HG02759 (cell line): ENCODE measurements at regions not wholly inside any gene's neighbourhood (a gene's known extent, or its start where the extent isn't known, plus 50 kb on each side); places are given as distances from the start of the nearest gene placed in this dataset.
"Not testable (repeated sequence)": the region's sequence is repeated elsewhere in the genome, so short reads cannot be mapped to it uniquely, and the experiment has no call there.

Experiments
- ATAC-seq: cut with Tn5 transposase; IDR thresholded peaks from one replicate; pipeline ENCODE4 v1.9.1; 2021; ENCODE audit warnings: mild to moderate bottlenecking, moderate library complexity; ENCODE audit not compliant: unreplicated experiment

DNA sequence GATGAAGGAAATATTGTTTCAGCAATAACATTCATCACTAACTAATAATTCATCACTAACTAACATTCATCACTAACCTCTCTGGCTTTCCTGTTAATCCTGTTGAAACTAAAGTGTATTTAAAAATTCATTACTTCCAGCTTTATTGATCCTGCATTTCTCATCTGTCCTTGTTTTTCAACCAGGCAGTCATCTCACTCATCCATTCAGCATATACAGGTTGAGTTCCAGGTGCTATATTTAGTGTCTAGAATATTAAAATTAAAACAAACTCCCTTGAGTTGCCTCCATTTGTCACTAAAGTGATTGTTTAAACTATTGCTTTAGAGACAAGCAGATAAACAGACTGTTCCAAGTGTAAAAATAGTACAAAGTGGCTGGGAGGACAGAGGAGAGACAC is 58.1 kb downstream of the ATXN7L3B start:
- ATAC-seq: no peak

DNA sequence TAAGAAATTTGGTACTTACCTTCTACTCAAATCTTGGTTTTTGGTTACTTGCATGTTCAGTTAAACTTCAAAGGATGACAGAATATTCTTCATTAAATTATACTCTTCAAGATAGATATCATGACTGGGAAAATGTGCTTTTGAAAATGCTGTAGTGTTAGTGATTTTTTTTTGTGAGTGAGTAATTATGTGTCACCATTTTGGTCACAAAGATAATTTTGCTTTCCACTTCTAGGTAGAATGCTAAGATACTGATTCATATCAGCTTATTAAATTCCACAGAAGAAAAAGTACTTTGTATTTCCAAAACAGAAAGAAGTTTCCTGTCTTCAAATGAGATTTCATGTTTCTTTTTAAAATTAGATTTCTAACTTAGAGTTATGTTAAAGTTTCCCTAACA is 61.2 kb downstream of the ATXN7L3B start:
- ATAC-seq: no peak

DNA sequence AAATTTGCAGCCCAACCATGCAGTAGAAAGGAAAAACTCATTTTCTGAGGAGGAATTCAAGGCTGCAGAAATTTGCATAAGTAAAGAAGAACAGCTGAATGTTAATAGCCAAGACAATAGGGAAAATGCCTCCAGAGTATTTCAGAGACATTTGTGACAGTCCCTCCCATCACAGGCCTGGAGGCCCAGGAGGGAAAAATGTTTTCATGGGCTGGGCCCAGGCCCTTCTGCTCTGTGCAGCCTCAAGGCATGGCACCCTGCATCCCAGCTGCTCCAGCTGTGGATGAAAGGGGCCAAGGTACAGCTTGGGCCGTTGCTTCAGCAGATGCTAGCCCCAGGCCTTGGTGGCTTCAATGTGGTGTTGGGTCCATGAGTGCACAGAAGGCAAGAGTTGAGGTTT is 62.3 kb downstream of the ATXN7L3B start:
- ATAC-seq: no peak

DNA sequence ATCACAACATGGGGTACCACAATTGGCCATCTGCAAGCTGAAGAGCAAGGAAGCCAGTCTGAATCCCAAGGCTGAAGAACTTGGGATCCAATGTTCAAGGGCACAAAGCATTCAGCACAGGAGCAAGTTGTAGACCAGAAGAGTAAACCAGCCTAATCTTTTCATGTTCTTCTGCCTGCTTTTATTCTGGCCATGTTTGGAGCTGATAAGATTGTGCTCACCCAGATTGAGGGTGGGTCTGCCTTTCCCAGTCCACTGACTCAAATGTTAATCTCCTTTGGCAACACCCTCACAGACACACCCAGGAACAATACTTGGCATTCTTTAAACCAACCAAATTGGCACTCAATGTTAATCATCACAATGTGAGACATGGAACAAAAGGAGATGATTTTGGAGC is 63.2 kb downstream of the ATXN7L3B start:
- ATAC-seq: not testable (repeated sequence)

DNA sequence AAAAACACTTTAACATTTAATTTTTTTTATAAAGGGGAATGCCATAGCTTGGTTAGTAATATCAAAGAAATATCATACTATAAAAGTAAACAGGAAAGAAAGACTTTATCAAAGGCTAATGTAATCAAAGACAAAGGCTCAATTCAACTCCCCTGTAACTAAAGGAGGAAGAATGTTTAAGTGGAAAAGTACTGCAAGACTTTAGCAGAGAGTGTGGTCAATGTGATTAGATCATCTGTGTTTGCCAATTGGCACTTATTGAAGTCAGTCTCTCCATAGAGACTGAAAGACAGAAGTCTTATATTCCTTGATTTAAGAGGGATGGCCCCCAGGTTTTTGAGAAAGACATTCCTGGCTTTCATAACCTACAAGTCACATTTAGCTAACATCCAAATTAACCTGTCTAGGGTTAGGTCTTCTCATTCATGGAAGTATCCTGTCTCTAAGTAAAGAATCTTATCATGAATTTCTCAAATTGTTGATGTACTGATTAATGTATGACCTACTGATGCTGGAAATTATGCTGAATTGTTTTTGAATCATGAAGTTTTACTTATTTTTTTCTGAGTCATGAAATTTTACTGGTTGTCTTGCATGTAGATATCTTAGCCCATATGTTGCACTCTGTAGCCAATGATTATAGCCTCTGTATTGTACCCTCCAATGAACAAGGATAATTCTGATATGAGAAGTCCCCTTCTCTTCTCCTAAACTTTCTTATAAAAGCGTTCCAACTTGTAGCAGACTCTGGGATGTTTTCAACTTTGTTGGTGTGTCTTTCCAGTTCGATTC is 65.4 kb downstream of the ATXN7L3B start:
- ATAC-seq: no peak

DNA sequence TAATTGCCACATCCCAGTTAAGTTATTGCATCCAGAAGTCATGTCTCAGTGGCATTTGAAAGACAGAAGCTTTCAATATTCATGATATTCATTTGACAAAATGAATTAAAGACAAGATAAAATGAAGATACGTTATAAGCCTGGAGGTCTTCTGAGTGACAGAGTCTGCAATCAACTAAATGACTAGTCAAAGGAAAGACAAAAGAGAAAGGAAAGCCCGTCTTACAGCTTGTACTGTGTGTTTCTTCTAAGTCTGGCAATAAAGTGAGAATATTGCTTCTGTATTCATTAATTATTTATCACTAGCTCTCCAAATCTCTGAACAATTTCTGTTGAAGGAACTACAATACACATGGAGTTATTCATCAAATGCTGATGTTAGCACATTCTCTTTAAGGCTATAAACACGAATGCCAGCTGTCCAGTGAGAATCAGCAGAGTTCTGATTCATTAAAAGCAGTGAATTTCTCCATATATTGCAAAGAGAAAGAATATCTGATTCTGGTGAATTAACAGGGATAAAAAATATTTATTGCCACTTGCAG is 70.7 kb downstream of the ATXN7L3B start:
- ATAC-seq: no peak

DNA sequence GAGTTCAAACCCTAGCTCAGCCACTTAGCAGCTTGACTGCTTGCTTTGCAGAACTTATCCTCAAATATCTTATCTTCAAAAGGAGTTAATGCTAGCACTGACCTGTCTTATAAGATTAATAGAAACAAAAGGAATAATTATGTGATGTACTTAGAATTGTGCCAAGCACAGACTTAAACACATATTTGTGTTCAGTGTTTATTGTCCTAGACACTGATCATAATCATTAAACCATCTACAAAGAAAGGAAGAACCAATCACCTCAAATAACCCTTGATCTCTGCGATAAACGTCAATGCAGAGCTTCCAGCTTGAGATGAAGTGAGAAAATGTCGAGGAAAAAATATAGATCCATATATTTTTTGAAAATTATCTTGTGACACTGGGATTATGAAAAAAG is 73.1 kb downstream of the ATXN7L3B start:
- no peak for ATAC-seq

DNA sequence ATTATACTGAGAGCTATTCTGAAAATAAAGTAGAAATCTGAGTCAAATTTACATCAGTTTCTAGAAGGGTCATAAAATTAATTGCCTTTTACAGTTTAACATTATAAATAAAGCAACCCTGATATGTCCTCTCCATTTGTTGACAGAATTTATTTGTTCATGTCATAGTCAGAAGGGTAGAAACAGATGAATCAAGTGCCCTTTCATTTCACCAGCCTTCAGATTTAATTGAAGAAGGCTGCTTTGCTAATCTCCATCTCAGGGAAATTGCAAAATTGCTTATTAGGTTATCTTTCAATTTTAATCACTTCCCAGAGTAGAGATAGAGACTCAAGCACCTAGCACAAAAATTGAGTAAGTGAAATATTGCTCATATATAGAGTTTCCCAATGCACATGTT is 76.8 kb downstream of the ATXN7L3B start:
- no peak for ATAC-seq

DNA sequence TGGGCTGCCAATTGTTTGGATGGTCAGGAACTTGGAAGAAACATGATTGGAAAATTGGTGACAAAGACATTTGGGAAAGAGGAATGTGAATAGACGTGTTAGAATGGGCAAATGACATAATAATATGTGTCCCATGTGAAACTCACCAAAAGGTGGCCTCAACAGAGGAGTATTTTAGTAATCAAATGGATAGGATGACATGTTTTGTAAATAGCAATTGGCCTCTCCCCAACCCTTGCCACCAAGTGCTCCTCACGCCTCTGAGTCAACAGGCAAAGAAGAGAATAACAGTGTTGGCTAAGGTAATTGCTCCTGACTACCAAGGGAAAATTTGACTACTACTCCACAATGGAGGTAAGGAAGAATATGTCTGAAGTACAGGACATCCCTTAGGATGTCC is 81.4 kb downstream of the ATXN7L3B start:
- no peak for ATAC-seq

DNA sequence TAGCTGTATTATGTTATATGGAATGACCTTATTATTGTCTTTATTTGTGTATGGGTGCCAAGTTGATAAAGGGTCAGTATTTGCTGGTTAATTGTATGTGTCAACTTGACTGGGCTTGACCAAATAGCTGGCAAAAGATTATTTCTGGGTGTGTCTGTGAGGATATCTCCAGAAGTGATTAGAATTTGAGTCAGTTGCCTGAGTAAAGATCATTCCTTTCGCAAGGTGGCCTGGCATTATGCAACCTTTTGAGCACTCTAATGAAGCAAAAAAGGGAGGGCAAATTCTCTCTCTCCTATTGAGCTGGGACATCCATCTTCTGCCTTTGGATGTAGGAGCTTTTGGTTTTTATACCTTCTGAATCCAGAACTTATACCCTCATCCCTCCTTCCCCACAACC is 82.2 kb downstream of the ATXN7L3B start:
- no peak for ATAC-seq

DNA sequence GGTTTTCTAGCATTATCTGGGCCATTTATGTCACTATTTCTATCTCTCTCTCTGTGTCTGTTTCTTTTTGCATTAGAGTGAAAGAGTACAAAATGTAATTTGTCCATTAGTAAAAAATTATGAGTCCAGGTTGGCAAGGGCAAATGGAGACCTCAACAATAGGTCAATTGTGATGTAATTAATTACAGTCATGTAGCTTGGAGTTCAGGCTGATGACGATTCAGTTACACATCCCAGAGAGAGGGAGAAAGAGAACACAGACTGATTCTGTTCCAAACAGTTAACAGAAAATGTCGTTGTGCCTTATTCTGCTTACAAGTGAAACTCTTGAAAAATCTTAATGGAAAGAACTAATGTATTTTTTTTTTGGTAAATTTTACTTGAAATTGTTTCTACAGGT is 83.3 kb downstream of the ATXN7L3B start:
- no peak for ATAC-seq

DNA sequence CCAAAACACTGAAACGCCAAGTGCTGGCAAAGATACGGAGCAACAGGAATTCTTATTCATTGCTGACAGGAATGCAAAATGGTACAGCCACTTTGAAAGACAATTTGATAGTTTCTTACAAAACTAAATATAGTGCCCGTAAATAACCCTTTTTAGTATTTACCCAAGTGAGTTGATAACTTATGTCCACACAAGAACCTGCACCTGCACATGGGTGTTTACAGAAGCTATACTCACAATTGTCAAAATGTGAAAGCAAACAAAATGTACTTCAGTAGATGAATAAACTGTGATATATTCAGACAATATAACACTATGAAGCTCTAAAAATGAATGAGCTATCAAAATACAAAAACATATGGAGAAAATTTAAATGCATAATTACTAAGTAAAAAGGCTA is 86.6 kb downstream of the ATXN7L3B start:
- ATAC-seq: no peak

DNA sequence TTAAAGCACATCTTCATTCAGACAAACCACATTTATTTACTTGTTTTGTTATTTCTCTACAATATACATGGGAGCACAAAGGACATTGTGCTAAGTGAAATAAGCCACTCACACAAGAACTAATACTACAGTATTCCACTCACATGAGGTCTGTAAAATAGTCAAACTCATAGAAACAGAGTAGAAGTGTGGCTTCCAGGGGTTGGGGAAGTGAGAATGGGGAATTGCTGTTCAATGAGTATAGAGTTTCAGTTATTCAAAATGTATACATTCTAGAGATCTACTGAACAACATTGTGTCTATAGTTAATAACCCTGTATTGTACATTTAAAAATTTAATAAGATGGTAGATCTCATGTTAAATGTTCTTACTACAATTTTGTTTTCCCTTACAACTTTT is 88.8 kb downstream of the ATXN7L3B start:
- no peak for ATAC-seq

DNA sequence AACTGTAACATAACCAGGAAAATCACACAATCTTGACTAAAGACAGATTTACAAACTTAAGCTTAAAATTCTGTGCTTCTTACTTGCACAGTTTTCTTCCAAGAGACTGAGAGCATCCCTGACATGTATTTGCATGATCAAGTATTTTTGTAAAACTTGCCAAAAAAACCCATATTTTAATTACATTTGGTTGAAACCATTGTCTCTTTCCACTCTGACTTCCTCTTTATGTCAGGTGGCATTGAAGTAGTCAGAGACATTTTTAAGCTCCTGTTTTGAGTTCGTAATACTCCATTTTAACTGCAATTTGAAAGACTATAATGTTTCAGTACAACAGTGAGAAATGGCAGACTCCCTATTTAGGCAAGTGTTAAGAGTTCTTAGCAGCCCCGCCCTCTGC is 103.6 kb downstream of the ATXN7L3B start:
- no peak for ATAC-seq

DNA sequence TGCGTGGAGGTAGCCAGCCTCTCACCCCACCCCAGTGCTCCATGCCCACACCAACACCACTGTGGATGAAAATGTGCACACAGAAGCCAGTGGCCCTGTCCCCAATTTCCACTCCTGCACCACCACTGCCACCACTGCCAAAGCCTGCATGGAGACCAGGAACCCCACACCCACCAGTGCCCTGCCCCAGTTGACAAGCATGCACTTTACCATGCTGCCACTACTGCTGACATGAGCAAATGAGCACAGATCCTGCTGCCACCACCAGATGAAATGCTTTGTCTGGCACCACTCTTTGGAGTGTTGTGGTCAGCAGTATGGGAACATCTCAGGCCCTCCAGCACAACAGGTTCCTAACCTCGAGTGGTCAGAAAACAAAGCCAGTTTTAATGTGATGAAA is 104.1 kb downstream of the ATXN7L3B start:
- no peak for ATAC-seq

DNA sequence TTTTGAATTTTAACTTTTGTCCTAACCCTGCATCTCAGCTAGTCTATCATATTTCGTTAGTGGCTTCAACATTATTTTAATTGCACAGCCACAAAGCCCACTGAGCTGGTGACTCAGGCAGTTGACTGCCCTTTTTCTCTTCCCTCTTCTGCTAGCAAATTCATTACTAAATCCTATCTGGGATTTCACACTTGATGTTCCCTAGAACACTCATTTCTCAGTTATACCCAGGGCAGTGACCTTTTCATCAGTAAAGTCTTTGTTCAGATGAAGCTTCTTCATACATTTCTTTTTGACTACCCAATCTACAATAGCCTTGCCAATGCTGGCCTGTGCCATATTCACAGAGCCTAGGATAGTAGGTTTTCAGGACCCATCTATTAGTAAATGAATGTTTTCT is 107.0 kb downstream of the ATXN7L3B start:
- no peak for ATAC-seq

DNA sequence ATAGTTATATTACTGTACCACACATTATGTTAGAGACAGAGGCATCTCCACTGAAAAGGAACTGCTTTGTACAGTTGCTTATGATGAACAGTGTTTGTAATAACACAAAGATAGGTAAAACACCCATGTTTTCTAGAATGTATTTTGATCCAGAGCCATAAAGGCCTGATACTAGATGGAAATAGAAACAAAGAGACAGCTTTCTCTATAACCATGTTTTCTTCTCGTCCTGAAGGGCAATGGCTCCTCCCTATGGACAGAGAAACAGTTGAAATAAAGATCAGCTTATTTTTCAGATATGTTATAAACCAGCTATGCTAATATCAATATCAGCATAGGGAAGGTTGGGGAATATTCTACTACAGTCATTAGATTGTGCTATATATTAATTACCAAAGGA is 109.2 kb downstream of the ATXN7L3B start:
- ATAC-seq: no peak

DNA sequence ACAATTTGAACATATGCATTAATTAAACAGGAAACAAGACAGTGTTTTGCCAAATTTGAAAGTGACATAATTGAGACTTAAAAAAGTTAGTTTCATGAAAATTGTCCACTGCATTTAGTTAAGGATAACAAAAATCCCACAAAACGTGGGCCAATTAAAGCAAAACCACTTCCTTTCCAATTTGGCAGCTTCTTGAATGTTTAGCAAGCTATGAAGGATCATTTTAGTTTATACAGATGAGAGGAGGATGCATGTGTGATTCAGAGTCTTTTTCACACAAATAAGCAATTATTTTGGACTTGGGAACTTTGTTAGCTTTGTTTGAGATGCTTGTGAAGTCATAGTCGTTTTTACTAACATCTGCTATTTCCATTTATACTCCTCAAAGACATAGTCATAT is 109.6 kb downstream of the ATXN7L3B start:
- ATAC-seq: no peak

DNA sequence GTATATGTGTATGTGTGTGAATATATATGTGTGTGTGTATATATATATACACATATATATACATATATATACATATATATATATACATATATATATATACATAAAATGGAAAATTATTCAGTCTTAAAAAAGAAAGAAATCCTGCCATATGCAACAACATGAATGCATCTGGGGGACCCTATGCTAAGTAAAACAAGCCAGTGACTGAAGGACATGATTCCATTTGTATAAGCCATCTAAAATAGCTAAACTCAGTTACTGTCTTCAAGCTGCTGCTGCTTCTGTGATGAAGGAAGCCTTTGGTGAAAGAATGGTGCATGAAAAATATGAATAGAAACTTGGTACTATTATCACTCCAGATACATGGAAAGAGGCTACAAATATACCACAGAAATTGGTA is 118.6 kb downstream of the ATXN7L3B start:
- ATAC-seq: no peak

DNA sequence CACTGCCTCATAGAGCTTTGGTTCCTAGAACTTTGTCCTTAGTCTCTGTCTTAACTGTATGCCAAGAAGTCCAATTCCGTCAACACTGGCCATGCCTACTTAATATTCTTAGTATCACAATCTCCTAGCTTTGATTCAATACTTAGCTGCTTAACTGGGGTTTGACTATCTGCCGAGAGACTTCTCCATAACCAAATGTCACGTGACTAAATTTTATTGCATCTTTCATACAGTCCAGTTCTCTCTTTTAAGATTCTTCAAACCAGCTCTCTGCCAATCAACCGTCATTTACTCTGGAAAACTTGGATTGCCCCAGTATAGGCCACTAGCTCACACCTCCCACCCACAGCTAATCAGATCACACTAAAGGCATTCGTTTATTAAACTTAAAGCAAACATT is 122.8 kb downstream of the ATXN7L3B start:
- ATAC-seq: no peak

DNA sequence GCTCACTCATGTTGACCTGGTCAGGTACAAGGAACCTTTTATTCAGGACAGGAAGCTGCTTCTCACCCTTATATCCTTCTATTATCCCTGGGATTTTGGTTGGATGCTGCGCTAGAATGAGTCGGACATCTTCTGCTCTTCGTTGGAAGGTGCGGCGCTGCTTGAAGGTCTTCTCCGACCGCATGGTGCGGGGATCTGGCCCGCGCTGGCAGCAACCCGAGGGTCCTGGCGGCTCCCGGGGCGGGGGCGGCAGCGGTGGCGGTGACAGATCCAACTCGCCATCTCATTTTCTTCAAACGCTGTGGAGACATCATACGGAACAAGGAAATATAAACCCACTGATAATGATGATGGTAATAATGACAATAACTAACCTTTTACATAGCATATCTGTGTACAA is 126.3 kb downstream of the ATXN7L3B start:
- ATAC-seq: no peak

DNA sequence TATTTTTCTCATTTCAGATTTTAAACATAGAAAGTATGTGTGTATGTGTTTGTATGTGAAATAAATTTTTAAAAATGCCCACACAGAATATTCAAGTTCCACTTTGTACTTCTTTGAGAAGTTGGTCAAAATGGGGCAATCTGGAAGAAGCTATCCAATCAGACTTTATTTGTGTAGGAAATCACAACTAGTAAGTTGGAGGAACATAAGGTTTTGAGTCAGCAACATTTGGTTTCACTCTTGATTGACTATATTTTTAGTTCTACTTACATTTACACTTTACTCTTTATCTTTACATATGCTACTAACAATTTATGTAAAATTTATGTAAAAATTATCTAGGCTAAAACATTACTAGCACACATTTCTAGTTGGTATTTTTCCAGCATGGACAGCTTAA is 128.1 kb downstream of the ATXN7L3B start:
- ATAC-seq: no peak

DNA sequence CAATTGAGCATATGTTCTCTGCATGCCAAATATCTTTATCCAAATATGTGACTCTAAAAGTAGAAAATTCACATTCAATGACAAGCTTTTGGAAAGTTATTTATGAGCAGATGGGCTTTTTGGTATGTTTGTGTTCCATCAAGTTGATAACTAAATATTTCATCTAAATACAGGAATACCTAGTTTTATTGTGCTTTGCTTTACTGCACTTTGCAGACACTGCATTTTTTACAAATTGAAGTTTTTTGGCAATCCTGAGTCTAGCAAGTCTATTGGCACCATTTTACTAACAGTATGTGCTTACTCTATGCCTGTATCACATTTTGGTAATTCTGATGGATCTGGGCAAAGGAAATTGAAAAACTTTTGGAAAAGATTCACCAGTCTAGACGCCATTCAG is 133.8 kb downstream of the ATXN7L3B start:
- no peak for ATAC-seq
